ENCODE measurements at regions not wholly inside any gene's neighbourhood (a gene's known extent, or its start where the extent isn't known, plus 50 kb on each side); places are given as distances from the start of the nearest gene placed in this dataset.

DNA sequence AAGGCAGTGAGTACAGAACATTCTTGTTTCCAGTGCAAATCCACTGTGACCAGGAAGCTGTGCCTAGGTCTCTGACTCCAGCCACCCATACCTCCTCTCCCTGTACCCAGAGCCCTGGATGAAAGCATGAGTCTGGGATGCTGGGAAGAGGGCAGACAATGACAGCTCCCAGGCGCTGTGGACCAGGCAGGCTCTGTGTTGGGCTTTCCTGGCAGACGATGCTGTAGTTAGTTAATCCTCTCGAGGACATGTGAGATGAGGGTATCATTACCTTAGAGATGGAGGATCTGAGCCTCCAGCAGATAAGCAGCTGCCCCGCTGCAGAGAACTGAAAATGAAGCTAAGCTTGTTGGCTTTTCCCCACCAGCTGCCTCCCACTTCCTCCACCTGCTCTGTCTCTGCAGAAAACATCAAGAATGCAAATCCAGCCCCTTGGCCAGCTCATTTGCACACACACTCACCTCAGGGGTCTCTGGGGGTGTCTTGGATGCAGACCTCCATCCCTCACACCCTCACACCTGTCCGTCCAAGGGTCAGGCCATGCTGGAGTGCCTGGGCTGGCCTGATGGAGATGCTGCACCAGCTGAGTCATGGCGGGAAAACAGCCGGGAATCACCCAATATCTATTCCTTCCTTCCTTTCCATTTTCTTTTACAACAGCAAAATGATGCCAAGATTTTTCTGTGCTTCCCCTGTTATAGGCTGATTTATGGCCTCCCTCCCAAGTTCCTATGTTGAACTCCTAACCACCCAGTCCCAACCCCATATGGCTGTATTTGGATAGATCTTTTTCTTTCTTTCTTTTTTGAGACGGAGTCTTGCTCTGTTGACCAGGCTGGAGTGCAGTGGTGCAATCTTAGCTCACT is 94.9 kb upstream of the SEPTIN5 start:
- H3K9ac ChIP-seq (ENCODE audit: insufficient read depth, low read length, poor library complexity, severe bottlenecking), result no peak overlapping the region
- no peak overlapping the region for H3K4me3 Mint-ChIP-seq
- H3K4me2 ChIP-seq (replicated peaks; ENCODE audit: extremely low read depth, low read length, poor library complexity, severe bottlenecking), result no peak overlapping the region
- no peaks in the 10 kb centered on the region for H3K79me2 ChIP-seq (ENCODE audit: insufficient read depth, low read length)
- no peaks in the 10 kb centered on the region for H3K9me3 ChIP-seq (replicated peaks in 1 of 2; ENCODE audit: control insufficient read depth in 1 of 2, insufficient read depth in 1 of 2, low read length in 2 of 2)
- no peak overlapping the region for H3K27ac ChIP-seq (ENCODE audit: low read depth in 1 of 2, low read length in 2 of 2)
- no peaks in the 10 kb centered on the region for H3K4me1 ChIP-seq (ENCODE audit: control insufficient read depth in 1 of 2, insufficient read depth in 2 of 2, low read length in 2 of 2)
- no peaks in the 10 kb centered on the region for H4K20me1 ChIP-seq (ENCODE audit: insufficient read depth, low read length)
- intact Hi-C loops (cut with micrococcal nuclease), result no loop called here
- no peak overlapping the region for H3K4me3 ChIP-seq (replicated peaks in 1 of 3; ENCODE audit: low read depth in 2 of 3, low read length in 3 of 3)
- DNase-seq, result no peak
- H3K36me3 ChIP-seq (replicated peaks in 1 of 2; ENCODE audit: control insufficient read depth in 1 of 2, insufficient read depth in 2 of 2, low read length in 2 of 2), result no peaks in the 10 kb centered on the region
- H3K36me3 Mint-ChIP-seq, result no peaks in the 10 kb centered on the region
- 79% methylated on average over 3 of the region's 8 CpGs for WGBS (ENCODE audit: insufficient coverage)
- TF ChIP-seq, protein P1, sequence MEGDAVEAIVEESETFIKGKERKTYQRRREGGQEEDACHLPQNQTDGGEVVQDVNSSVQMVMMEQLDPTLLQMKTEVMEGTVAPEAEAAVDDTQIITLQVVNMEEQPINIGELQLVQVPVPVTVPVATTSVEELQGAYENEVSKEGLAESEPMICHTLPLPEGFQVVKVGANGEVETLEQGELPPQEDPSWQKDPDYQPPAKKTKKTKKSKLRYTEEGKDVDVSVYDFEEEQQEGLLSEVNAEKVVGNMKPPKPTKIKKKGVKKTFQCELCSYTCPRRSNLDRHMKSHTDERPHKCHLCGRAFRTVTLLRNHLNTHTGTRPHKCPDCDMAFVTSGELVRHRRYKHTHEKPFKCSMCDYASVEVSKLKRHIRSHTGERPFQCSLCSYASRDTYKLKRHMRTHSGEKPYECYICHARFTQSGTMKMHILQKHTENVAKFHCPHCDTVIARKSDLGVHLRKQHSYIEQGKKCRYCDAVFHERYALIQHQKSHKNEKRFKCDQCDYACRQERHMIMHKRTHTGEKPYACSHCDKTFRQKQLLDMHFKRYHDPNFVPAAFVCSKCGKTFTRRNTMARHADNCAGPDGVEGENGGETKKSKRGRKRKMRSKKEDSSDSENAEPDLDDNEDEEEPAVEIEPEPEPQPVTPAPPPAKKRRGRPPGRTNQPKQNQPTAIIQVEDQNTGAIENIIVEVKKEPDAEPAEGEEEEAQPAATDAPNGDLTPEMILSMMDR (IDR thresholded peaks at IDR 0.05), result no peak
- no peaks in the 10 kb centered on the region for H3K9me3 Mint-ChIP-seq
- H3K4me1 Mint-ChIP-seq, result peaks cover 2% of the 10 kb centered on the region
- peaks cover 6 to 16% (median 9%) of the 10 kb centered on the region in 3 donors for H3K27me3 Mint-ChIP-seq (ENCODE audit: low read depth in 3 of 3)
- no peak overlapping the region for H3K27ac Mint-ChIP-seq
- H3K27me3 ChIP-seq (ENCODE audit: control insufficient read depth in 2 of 2, insufficient read depth in 2 of 2, low read length in 2 of 2), result no peaks in the 10 kb centered on the region
- no peak overlapping the region for H2AFZ ChIP-seq (ENCODE audit: insufficient read depth, low read depth, low read length, poor library complexity, severe bottlenecking)

DNA sequence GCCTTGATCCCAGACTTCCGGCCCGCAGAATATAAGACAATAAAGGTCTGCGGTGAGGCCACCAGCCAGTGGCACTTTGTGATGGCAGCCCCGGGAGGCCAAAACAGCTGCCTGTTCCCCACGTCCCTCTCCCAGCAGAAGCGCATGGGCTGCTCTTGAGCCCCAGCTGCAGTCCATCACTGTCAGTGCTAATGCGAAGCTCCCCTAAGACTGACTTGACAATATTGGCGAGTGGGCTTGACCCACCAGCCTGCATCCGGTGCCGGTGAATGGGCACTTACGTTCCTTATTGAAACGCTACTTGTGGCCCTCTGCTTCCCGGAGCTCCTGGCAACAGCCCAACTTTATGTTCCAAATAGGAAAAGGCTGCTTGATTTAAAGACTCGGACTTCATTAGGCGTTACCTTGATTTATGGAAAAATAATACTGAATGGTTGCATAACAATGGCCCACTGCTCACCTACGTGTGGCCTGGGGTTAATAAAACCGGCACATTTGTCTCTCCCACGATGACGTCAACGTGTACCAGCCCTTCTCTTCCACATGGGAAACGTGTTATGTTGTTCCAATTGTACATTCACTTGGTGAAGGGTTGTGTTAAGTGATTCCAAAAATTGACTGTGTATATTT is 93.4 kb upstream of the SEPTIN5 start:
- no peaks in the 10 kb centered on the region for H4K20me1 ChIP-seq (ENCODE audit: insufficient read depth, low read length)
- Mint-ChIP-seq H3K27me3 (ENCODE audit: low read depth in 3 of 3) (peaks cover 6 to 10% (median 7%) of the 10 kb centered on the region in 3 donors), H3K9me3 (no peaks in the 10 kb centered on the region), H3K4me1 (peaks cover 2% of the 10 kb centered on the region), H3K36me3 (no peaks in the 10 kb centered on the region), H3K27ac (no peak overlapping the region), H3K4me3 (no peak overlapping the region)
- no peaks in the 10 kb centered on the region for H3K36me3 ChIP-seq (replicated peaks in 1 of 2; ENCODE audit: control insufficient read depth in 1 of 2, insufficient read depth in 2 of 2, low read length in 2 of 2)
- no peak overlapping the region for H3K4me2 ChIP-seq (replicated peaks; ENCODE audit: extremely low read depth, low read length, poor library complexity, severe bottlenecking)
- no peaks in the 10 kb centered on the region for H3K79me2 ChIP-seq (ENCODE audit: insufficient read depth, low read length)
- H3K27me3 ChIP-seq (ENCODE audit: control insufficient read depth in 2 of 2, insufficient read depth in 2 of 2, low read length in 2 of 2), result no peaks in the 10 kb centered on the region
- TF ChIP-seq, protein P1 (IDR thresholded peaks at IDR 0.05), result no peak
- no peaks in the 10 kb centered on the region for H3K4me1 ChIP-seq (ENCODE audit: control insufficient read depth in 1 of 2, insufficient read depth in 2 of 2, low read length in 2 of 2)
- intact Hi-C loops (cut with micrococcal nuclease), result no loop called here
- H3K4me3 ChIP-seq (replicated peaks in 1 of 3; ENCODE audit: low read depth in 2 of 3, low read length in 3 of 3), result no peak overlapping the region
- WGBS (ENCODE audit: insufficient coverage), result 92% methylated on average over 14 of the region's 21 CpGs
- DNase-seq, result no peak
- H2AFZ ChIP-seq (ENCODE audit: insufficient read depth, low read depth, low read length, poor library complexity, severe bottlenecking), result no peak overlapping the region
- H3K9ac ChIP-seq (ENCODE audit: insufficient read depth, low read length, poor library complexity, severe bottlenecking), result no peak overlapping the region
- H3K27ac ChIP-seq (ENCODE audit: low read depth in 1 of 2, low read length in 2 of 2), result no peak overlapping the region
- no peaks in the 10 kb centered on the region for H3K9me3 ChIP-seq (replicated peaks in 1 of 2; ENCODE audit: control insufficient read depth in 1 of 2, insufficient read depth in 1 of 2, low read length in 2 of 2)
